ENCODE measurements at regions not wholly inside any gene's neighbourhood (a gene's known extent, or its start where the extent isn't known, plus 50 kb on each side); places are given as distances from the start of the nearest gene placed in this dataset.

- Histone ChIP-seq H3K27me3 (ENCODE audit: insufficient read depth, low read depth, low read length) (no peaks in the 10 kb centered on the region), H3K36me3 (ENCODE audit: insufficient read depth, low read length) (no peaks in the 10 kb centered on the region), H3K9me2 (ENCODE audit: insufficient read depth, low read length) (no peaks in the 10 kb centered on the region), H3K27ac (ENCODE audit: low read length) (no peak overlapping the region), H4K20me1 (ENCODE audit: insufficient read depth) (no peaks in the 10 kb centered on the region), H3K79me2 (replicated peaks; ENCODE audit: insufficient read depth, low read length) (no peaks in the 10 kb centered on the region), H3K4me3 (ENCODE audit: low read length) (no peak overlapping the region), H3K9me3 (ENCODE audit: low read length) (no peaks in the 10 kb centered on the region), H3K4me2 (ENCODE audit: low read length) (no peak overlapping the region), H3K9ac (ENCODE audit: low read length) (no peak overlapping the region), H3F3A (ENCODE audit: insufficient read depth, low read length, poor library complexity, severe bottlenecking) (no peaks in the 10 kb centered on the region), H2AFZ (ENCODE audit: low read depth, low read length) (no peak overlapping the region)
- no peak for TF ChIP-seq EP300 (conservative IDR thresholded peaks at IDR 0.05; ENCODE audit: poor library complexity, severe bottlenecking)
- TF ChIP-seq EZH2 (IDR thresholded peaks at IDR 0.05; ENCODE audit: borderline replicate concordance, insufficient read depth, low read length, poor library complexity, severe bottlenecking), result no peak
- no peak for TF ChIP-seq TAF1 (IDR thresholded peaks at IDR 0.05; ENCODE audit: low read depth)
- no peak for TF ChIP-seq MXI1 (conservative IDR thresholded peaks at IDR 0.05; ENCODE audit: poor library complexity, severe bottlenecking)
- no peak for TF ChIP-seq CTCF (IDR thresholded peaks at IDR 0.05; ENCODE audit: poor library complexity, severe bottlenecking)
- no peak for TF ChIP-seq REST (IDR thresholded peaks at IDR 0.05; ENCODE audit: borderline replicate concordance)
- no peak for TF ChIP-seq POLR2AphosphoS5 (IDR thresholded peaks at IDR 0.05)
- no peak for TF ChIP-seq RAD21 (conservative IDR thresholded peaks at IDR 0.05)
- no peak for TF ChIP-seq SMC3 (conservative IDR thresholded peaks at IDR 0.05; ENCODE audit: poor library complexity)
Observed at GRCh38 chr2:224159345-224159928, 120.4 kb upstream of the SERPINE2 start.

- Histone ChIP-seq H3F3A (ENCODE audit: insufficient read depth, low read length, poor library complexity, severe bottlenecking) (no peaks in the 10 kb centered on the region), H3K36me3 (ENCODE audit: insufficient read depth, low read length) (no peaks in the 10 kb centered on the region), H3K9me2 (ENCODE audit: insufficient read depth, low read length) (no peaks in the 10 kb centered on the region), H3K9me3 (ENCODE audit: low read length) (no peaks in the 10 kb centered on the region), H3K4me2 (ENCODE audit: low read length) (no peak overlapping the region), H2AFZ (ENCODE audit: low read depth, low read length) (no peak overlapping the region), H3K4me3 (ENCODE audit: low read length) (no peak overlapping the region), H3K79me2 (replicated peaks; ENCODE audit: insufficient read depth, low read length) (no peaks in the 10 kb centered on the region), H3K27me3 (ENCODE audit: insufficient read depth, low read depth, low read length) (no peaks in the 10 kb centered on the region), H4K20me1 (ENCODE audit: insufficient read depth) (no peaks in the 10 kb centered on the region), H3K27ac (ENCODE audit: low read length) (no peak overlapping the region), H3K9ac (ENCODE audit: low read length) (no peak overlapping the region)
- TF ChIP-seq TAF1 (IDR thresholded peaks at IDR 0.05; ENCODE audit: low read depth) (no peak), EP300 (conservative IDR thresholded peaks at IDR 0.05; ENCODE audit: poor library complexity, severe bottlenecking) (no peak), REST (IDR thresholded peaks at IDR 0.05; ENCODE audit: borderline replicate concordance) (no peak), MXI1 (conservative IDR thresholded peaks at IDR 0.05; ENCODE audit: poor library complexity, severe bottlenecking) (no peak), CTCF (IDR thresholded peaks at IDR 0.05; ENCODE audit: poor library complexity, severe bottlenecking) (no peak), EZH2 (IDR thresholded peaks at IDR 0.05; ENCODE audit: borderline replicate concordance, insufficient read depth, low read length, poor library complexity, severe bottlenecking) (no peak), SMC3 (conservative IDR thresholded peaks at IDR 0.05; ENCODE audit: poor library complexity) (no peak), RAD21 (conservative IDR thresholded peaks at IDR 0.05) (no peak), POLR2AphosphoS5 (IDR thresholded peaks at IDR 0.05) (no peak)
Observed at GRCh38 chr2:224158831-224159230, 119.7 kb upstream of the SERPINE2 start.

Measured in neural cell (in vitro differentiated cells).